HT1080 (cell line): ENCODE measurements at regions not wholly inside any gene's neighbourhood (a gene's known extent, or its start where the extent isn't known, plus 50 kb on each side); places are given as distances from the start of the nearest gene placed in this dataset.
"Not testable (repeated sequence)": the region's sequence is repeated elsewhere in the genome, so short reads cannot be mapped to it uniquely, and the experiment has no call there.

Experiments used
- DNase-seq: peaks from one replicate; pipeline ENCODE4 v3.0.0-alpha.2; 2015; ENCODE audit warnings: low read depth

GRCh38 chr11:106152013-106152412, 74.6 kb downstream of the AASDHPPT start:
- peak; percentile 44 for DNase-seq

- no peak for DNase-seq
These were observed 75.4 kb downstream of the AASDHPPT start for GRCh38 chr11:106152824-106153223.

GRCh38 chr11:106156290-106156937, 79.0 kb downstream of the AASDHPPT start:
- peak; percentile 33 for DNase-seq

GRCh38 chr11:106158406-106158805, 80.9 kb downstream of the AASDHPPT start:
- no peak for DNase-seq

DNA sequence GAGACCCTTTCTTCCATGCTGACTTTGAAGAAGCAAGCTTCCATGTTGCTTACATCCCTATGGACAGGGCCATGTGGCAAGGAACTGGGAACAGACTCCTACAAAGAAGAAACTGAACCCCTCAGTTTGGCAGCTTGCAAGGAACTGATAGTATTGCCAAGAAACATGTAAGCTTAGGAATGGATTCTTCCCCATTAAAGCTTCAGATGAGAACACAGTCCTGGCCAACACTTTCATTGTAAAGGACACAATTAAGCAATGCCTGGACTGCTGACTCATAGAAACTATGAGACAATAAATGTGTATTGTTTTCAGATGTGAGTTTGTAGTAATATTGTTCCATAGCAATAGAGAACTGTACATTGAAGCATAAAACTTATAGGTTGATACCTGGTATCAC, 82.4 kb downstream of the AASDHPPT start:
- DNase-seq: no peak

GRCh38 chr11:106160494-106160893, 83.0 kb downstream of the AASDHPPT start:
- no peak for DNase-seq

DNA sequence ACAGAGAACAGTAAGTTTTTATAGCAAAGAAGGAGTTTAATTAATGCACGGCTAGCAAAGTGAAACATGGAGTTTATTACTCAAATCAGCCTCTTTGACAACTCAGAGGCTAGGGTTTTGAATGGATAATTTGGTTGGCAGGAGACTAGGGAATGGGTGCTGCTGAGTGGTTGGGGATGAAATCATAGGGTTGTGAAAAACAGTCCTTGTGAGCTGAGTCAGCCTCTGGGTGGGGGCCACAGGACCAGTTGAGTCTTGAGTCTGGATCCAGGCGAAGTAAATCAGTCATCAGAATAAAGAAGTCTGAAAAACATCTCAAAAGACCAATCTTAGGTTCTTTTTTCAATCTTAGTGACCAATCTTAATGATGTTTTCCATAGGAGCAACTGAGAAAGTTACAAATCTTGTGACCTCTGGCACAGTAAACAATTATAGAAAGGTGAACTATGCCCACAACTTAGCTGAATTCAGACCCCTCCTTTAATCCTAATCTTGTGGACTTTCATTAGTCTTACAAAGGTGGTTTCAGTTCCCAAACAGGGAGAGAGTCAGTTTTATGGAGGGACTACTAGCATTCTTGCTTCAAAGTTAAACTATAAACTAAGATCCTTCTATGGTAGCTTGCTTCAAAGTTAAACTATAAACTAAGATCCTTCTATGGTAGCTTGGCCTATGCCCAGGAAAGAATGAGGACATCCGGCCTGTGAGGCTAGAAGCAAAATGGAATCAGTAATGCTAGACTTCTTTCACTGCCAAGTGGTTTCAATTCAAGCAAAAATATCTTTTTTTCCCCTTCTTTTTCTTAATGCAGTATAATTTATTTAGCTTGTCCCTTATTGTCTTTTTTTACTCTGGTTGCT, 84.5 kb downstream of the AASDHPPT start:
- no peak for DNase-seq

GRCh38 chr11:106167085-106167484, 89.6 kb downstream of the AASDHPPT start:
- DNase-seq: no peak

DNA sequence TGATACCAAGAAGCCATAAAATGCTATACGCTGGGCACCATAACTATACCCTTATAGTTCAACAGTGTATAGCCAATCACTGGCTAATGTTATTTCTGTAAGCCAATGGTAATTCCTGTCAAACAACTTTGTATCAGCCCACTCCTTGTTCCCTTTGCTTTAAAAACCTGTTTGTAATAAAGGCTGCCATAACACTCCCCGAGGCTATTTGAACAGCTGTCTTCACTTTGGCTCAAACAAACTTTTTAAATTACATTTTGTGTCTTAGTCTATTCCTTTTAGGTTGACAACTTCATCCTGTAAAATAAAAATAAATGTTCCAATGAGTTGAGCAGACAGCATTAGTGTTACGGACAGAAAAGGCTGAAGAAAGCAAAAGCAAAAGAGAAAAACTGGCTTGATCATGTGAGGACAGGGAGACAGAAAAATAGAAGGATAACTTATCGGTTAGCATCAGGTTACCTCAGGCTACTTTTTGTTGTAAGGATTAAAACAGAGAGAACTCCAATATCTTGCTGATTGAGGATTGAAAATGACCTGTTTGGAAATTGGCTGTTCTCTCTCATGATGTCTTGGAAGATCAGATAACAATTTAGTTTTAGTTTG, 95.0 kb downstream of the AASDHPPT start:
- DNase-seq: no peak

DNA sequence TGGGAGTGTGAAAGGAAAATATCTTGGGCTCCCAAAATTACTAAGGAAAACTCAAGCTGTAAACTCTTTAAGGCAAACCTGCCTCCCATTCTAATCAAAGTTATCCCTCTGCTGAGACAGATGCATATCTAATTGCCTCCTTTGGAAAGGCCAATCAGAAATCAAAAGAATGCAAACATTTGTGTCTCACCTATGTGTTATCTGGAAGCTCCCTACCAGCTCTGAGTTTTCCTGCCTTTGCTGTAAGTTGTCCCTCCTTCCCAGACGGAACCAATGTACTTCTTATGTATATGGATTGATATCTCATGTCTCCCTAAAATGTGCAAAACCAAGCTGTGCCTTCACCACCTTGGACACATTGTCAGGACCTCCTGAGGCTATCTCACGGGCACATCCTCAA, 95.8 kb downstream of the AASDHPPT start:
- no peak for DNase-seq

DNA sequence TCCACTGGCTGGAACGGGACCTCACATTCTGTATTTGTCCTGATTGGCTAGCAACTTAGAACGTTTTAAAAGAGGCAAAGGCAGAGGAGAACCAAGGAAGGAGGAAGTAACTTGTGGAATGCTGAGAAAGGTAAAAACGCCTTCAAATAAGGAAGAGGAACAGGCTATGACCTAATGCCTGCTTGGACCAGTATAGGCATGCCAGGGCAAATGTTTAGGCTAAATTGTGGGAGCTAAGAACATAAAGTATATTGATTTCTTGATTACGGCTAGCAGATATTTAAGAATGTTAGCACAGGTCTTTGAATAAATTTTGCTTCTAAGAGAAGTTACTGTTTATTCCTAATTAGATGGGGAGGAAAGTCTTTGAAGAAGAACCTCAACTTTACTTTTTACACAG, 96.5 kb downstream of the AASDHPPT start:
- not testable (repeated sequence) for DNase-seq

GRCh38 chr11:106176817-106177216, 99.4 kb downstream of the AASDHPPT start:
- no peak for DNase-seq

DNA sequence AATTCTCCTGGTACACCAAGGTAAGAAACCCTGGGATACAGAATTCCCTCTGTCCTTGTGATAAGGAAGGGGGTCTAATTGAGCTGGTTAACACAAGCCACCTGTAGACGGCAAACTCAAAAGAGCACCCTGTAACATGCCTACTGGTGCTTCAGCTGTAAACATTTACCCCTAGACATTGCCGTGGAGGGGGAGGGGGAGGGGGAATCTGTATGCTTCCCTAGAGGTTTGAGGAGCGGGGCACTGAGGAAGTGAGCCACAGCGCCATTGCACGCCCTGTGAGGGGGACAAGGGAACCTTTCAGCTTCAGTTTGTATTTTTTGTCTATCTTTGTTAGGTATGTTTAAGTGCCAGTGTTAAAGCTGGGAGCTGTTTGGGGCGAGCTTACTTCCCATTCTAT, 99.8 kb downstream of the AASDHPPT start:
- no peak for DNase-seq

GRCh38 chr11:106178361-106178760, 100.9 kb downstream of the AASDHPPT start:
- DNase-seq: no peak

DNA sequence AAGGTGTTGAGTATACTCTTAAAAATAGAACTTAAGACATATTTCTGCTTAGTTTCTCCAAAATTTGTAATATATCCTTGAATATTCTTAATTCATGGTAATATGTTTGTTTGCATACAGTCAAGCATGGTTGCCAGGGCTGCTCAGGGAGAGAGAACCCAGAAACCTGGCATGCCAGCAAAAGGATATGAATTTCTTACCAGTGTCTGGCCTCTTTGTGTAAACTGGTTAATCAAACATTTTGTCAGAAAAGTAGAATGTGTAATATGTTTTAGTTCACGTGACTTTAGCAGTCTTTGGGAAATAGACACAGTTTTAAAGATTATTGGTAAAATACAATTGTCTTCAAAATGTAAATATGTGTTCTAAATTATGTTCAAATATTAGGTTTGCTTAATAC, 101.6 kb downstream of the AASDHPPT start:
- no peak for DNase-seq

- DNase-seq: peak; percentile 11
These were observed 109.2 kb downstream of the AASDHPPT start for GRCh38 chr11:106186630-106187029.

- no peak for DNase-seq
These were observed 110.5 kb downstream of the AASDHPPT start for GRCh38 chr11:106187860-106188456.

DNA sequence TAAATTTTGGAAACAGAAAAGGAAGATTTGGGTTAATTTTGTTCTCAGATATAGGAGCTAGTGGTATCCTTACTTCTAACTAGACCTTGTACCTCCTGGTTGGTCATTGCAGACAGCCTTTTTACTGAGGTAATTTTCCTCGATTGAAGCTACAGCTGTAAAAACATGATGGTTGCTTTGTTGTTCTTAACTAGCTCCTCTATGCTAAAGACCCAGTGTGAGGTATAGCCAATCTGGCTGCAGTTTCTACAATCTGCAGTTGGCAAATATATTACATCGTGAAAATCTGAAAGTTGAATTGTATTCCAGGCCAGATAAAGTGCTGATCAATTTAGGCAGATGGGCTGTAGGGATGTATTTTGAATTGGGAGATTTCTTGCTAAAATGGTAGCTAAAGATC, 116.5 kb downstream of the AASDHPPT start:
- no peak for DNase-seq

GRCh38 chr11:106197438-106197837, 120.0 kb downstream of the AASDHPPT start:
- no peak for DNase-seq

DNA sequence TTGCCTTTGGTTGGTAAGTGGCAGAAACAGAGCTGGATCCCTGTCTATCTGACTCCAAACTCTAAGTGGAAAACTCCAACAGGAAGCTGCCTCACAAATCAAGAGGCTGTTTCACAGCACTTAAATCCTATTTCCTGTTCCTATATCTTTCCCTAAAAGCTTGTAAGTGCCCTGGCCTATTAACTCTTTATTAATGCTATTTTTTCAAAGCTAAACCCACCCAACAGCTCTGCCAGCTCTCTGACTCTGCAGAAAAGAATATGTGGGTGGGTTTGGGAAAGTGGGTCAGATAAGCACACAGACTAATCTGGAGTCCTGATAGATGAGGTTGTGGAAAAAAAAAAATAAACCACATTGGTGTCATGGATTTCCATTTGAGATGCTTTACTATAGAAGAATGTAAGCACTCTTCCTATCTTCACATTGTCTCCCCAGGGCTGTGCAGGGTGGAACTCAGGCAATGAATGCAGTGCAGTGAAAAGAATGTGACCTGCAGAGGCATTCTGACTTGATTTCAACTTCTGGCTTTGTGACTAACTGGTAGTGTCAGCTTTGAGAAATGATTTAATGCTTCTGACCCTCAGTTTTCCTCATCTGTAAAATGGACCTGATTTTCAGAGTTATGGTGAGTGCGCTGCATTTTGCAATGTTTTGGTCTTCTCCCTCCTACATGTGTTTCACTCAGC, 125.6 kb downstream of the AASDHPPT start:
- no peak for DNase-seq

DNA sequence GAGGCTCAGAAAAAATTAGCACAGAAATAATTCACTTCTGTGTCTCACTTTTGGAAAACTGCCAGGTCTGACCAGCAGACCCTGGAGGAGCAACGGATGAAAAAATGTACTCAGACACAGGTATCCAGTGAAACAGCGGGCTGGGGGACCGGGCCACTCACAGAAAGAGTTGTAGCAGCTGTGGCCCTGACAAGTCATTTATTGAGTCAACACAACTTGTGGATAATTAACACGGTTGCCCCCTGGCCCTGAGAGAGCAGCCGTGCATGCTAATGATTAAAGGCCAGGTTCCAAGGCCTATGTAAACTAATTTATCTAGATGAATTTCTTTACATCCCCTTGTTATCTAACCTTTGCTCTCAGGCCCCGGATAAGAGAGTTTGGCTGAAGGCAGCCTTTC, 131.3 kb downstream of the AASDHPPT start:
- no peak for DNase-seq
